GM23338 (cell line): ENCODE measurements at regions not wholly inside any gene's neighbourhood (a gene's known extent, or its start where the extent isn't known, plus 50 kb on each side); places are given as distances from the start of the nearest gene placed in this dataset.

Experiments
- ATAC-seq: fragments of 200-7000 bp; cut with Tn5 transposase; 3 replicates; pipeline ENCODE4 v1.9.1; 2020
- DNase-seq: peaks from one replicate; pipeline ENCODE4 v3.0.0-alpha.2; 2015; ENCODE audit warnings: low spot score
- H2AFZ ChIP-seq: fragments of 200-600 bp; sonication (generic); 2 replicates; pipeline ENCODE4 v1.8.0; 2016; ENCODE audit warnings: antibody characterized with exemption, mild to moderate bottlenecking, moderate library complexity
- H3F3A ChIP-seq: fragments of 200-600 bp; sonication (generic); replicated peaks from 2 replicates; pipeline ENCODE4 v1.8.0; 2017; ENCODE audit warnings: antibody characterized with exemption, mixed run types, low read depth
- H3K27ac ChIP-seq: fragments of 200-600 bp; sonication (generic); 2 replicates; pipeline ENCODE4 v1.6.1; 2016; ENCODE audit warnings: low read depth
- H3K27me3 ChIP-seq: fragments of 200-600 bp; sonication (generic); 2 replicates; pipeline ENCODE4 v1.8.0; 2016; ENCODE audit warnings: mild to moderate bottlenecking, mixed run types, moderate library complexity; ENCODE audit not compliant: insufficient read depth
- H3K36me3 ChIP-seq: fragments of 200-600 bp; sonication (generic); 2 replicates; pipeline ENCODE4 v1.8.0; 2016; ENCODE audit warnings: mild to moderate bottlenecking; ENCODE audit not compliant: insufficient read depth
- H3K4me1 ChIP-seq: fragments of 200-600 bp; sonication (generic); 2 replicates; pipeline ENCODE4 v1.8.0; 2016; ENCODE audit warnings: mild to moderate bottlenecking, moderate library complexity; ENCODE audit not compliant: insufficient read depth
- H3K4me2 ChIP-seq: fragments of 200-600 bp; sonication (generic); 2 replicates; pipeline ENCODE4 v1.7.1; 2017; ENCODE audit warnings: mixed run types
- H3K4me3 ChIP-seq: fragments of 200-600 bp; sonication (generic); 2 replicates; pipeline ENCODE4 v1.6.1; 2016; ENCODE audit warnings: mixed run types
- H3K79me2 ChIP-seq: fragments of 200-600 bp; sonication (generic); replicated peaks from 2 replicates; pipeline ENCODE4 v1.8.0; 2017; ENCODE audit warnings: mild to moderate bottlenecking; ENCODE audit not compliant: insufficient read depth
- H3K9me2 ChIP-seq: fragments of 200-600 bp; sonication (generic); 2 replicates; pipeline ENCODE4 v1.8.0; 2017; ENCODE audit not compliant: insufficient read depth
- H4K20me1 ChIP-seq: fragments of 200-600 bp; sonication (generic); replicated peaks from 2 replicates; pipeline ENCODE4 v1.8.0; 2017; ENCODE audit warnings: mild to moderate bottlenecking; ENCODE audit not compliant: insufficient read depth
- H3K27ac Mint-ChIP-seq: 2 replicates; pipeline ENCODE4 v1.8.0; 2020; ENCODE audit warnings: inconsistent platforms, mild to moderate bottlenecking, moderate library complexity, mixed read lengths
- H3K27me3 Mint-ChIP-seq: 3 replicates; pipeline ENCODE4 v1.8.0; 2022; ENCODE audit warnings: low read depth, mild to moderate bottlenecking, moderate library complexity, mixed read lengths, inconsistent platforms; ENCODE audit not compliant: insufficient read depth, poor library complexity
- H3K36me3 Mint-ChIP-seq: 3 replicates; pipeline ENCODE4 v1.8.0; 2021; ENCODE audit warnings: low read depth, mild to moderate bottlenecking, inconsistent platforms, moderate library complexity, mixed read lengths
- H3K4me1 Mint-ChIP-seq: 3 replicates; pipeline ENCODE4 v1.8.0; 2020; ENCODE audit warnings: mild to moderate bottlenecking, inconsistent platforms, mixed read lengths
- H3K4me3 Mint-ChIP-seq: 3 replicates; pipeline ENCODE4 v1.8.0; 2021; ENCODE audit warnings: moderate library complexity, mild to moderate bottlenecking, inconsistent platforms, mixed read lengths
- H3K9me3 Mint-ChIP-seq: 3 replicates; pipeline ENCODE4 v1.8.0; 2020; ENCODE audit warnings: moderate library complexity, mild to moderate bottlenecking, inconsistent platforms, mixed read lengths
- CREB1 ChIP-seq: fragments of 250-450 bp; sonication (Bioruptor Pico); IDR thresholded peaks from 2 replicates; pipeline ENCODE4 v1.5.0; 2020; ENCODE audit warnings: low read depth, mild to moderate bottlenecking, moderate library complexity
- EZH2 ChIP-seq: fragments of 200-600 bp; sonication (generic); IDR thresholded peaks from one replicate; pipeline ENCODE4 v1.8.0; 2017; ENCODE audit warnings: antibody characterized with exemption, mild to moderate bottlenecking, low read depth; ENCODE audit not compliant: unreplicated experiment
- EZH2phosphoT487 ChIP-seq: fragments of 200-600 bp; sonication (generic); IDR thresholded peaks from one replicate; pipeline ENCODE4 v1.8.1; 2018; ENCODE audit warnings: antibody characterized with exemption; ENCODE audit not compliant: unreplicated experiment
- JUNB ChIP-seq: IDR thresholded peaks from one replicate; pipeline ENCODE4 v1.6.1; 2016; ENCODE audit warnings: antibody characterized with exemption; ENCODE audit not compliant: unreplicated experiment
- NANOG ChIP-seq: IDR thresholded peaks from 2 replicates; pipeline ENCODE4 v1.6.1; 2016; ENCODE audit warnings: antibody characterized with exemption, borderline replicate concordance
- ZNF114 ChIP-seq: fragments of 250-450 bp; sonication (Bioruptor Pico); IDR thresholded peaks from 2 replicates; pipeline ENCODE4 v1.5.0; 2020; ENCODE audit warnings: mild to moderate bottlenecking, moderate library complexity
- ZNF331 ChIP-seq: fragments of 250-450 bp; sonication (Bioruptor Pico); IDR thresholded peaks from 2 replicates; pipeline ENCODE4 v1.5.0; 2020; ENCODE audit warnings: low read depth, mild to moderate bottlenecking, moderate library complexity
- TF ChIP-seq, protein P1 (sequence below): IDR thresholded peaks from one replicate; pipeline ENCODE4 v1.6.1; 2018; ENCODE audit warnings: antibody characterized with exemption; ENCODE audit not compliant: unreplicated experiment
- TF ChIP-seq, protein P2 (sequence below): fragments of 250-450 bp; sonication (Bioruptor Pico); IDR thresholded peaks from 2 replicates; pipeline ENCODE4 v1.5.0; 2020; ENCODE audit warnings: mild to moderate bottlenecking, moderate library complexity
- TF ChIP-seq, protein P3 (sequence below): IDR thresholded peaks from 2 replicates; pipeline ENCODE4 v1.6.1; 2016; ENCODE audit warnings: antibody characterized with exemption

- TF ChIP-seq, protein P1, sequence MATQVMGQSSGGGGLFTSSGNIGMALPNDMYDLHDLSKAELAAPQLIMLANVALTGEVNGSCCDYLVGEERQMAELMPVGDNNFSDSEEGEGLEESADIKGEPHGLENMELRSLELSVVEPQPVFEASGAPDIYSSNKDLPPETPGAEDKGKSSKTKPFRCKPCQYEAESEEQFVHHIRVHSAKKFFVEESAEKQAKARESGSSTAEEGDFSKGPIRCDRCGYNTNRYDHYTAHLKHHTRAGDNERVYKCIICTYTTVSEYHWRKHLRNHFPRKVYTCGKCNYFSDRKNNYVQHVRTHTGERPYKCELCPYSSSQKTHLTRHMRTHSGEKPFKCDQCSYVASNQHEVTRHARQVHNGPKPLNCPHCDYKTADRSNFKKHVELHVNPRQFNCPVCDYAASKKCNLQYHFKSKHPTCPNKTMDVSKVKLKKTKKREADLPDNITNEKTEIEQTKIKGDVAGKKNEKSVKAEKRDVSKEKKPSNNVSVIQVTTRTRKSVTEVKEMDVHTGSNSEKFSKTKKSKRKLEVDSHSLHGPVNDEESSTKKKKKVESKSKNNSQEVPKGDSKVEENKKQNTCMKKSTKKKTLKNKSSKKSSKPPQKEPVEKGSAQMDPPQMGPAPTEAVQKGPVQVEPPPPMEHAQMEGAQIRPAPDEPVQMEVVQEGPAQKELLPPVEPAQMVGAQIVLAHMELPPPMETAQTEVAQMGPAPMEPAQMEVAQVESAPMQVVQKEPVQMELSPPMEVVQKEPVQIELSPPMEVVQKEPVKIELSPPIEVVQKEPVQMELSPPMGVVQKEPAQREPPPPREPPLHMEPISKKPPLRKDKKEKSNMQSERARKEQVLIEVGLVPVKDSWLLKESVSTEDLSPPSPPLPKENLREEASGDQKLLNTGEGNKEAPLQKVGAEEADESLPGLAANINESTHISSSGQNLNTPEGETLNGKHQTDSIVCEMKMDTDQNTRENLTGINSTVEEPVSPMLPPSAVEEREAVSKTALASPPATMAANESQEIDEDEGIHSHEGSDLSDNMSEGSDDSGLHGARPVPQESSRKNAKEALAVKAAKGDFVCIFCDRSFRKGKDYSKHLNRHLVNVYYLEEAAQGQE, result no peak
- TF ChIP-seq JUNB, result no peak
- TF ChIP-seq EZH2phosphoT487, result no peak
These were observed 535.9 kb upstream of the VRK2 start (continued) for GRCh38 chr2:57510704-57511103.

DNA sequence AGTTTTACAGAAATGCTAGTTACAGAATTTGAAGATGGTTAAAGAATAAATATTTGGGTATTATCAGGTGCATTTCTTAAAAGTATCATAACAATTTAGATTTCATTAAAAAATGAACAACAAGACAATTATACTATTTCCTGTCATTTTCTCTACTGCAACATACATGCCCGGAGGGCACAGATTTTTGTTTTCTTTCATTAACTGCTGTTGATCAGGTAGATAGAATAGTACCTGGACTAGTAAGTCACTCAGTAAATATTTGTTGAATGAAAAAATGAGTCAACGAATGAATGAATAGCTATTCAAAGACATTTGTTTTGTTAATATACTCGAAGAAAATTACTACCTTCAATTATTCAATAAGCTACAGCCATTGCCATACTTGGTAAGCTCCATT, 531.2 kb upstream of the VRK2 start:
- no peak overlapping the region for H3K27ac ChIP-seq
- H3F3A ChIP-seq, result no peaks in the 10 kb centered on the region
- no peak for DNase-seq
- Mint-ChIP-seq H3K36me3 (no peaks in the 10 kb centered on the region), H3K4me1 (peaks cover 3% of the 10 kb centered on the region; the same call in 2 of the 3 replicates), H3K27me3 (no peaks in the 10 kb centered on the region), H3K4me3 (no peak overlapping the region), H3K27ac (no peak overlapping the region), H3K9me3 (no peaks in the 10 kb centered on the region)
- TF ChIP-seq NANOG (no peak), EZH2phosphoT487 (no peak), JUNB (no peak), CREB1 (no peak), ZNF331 (CRISPR knock-in tag) (no peak), ZNF114 (CRISPR knock-in tag) (no peak), EZH2 (no peak)
- TF ChIP-seq, protein P2, sequence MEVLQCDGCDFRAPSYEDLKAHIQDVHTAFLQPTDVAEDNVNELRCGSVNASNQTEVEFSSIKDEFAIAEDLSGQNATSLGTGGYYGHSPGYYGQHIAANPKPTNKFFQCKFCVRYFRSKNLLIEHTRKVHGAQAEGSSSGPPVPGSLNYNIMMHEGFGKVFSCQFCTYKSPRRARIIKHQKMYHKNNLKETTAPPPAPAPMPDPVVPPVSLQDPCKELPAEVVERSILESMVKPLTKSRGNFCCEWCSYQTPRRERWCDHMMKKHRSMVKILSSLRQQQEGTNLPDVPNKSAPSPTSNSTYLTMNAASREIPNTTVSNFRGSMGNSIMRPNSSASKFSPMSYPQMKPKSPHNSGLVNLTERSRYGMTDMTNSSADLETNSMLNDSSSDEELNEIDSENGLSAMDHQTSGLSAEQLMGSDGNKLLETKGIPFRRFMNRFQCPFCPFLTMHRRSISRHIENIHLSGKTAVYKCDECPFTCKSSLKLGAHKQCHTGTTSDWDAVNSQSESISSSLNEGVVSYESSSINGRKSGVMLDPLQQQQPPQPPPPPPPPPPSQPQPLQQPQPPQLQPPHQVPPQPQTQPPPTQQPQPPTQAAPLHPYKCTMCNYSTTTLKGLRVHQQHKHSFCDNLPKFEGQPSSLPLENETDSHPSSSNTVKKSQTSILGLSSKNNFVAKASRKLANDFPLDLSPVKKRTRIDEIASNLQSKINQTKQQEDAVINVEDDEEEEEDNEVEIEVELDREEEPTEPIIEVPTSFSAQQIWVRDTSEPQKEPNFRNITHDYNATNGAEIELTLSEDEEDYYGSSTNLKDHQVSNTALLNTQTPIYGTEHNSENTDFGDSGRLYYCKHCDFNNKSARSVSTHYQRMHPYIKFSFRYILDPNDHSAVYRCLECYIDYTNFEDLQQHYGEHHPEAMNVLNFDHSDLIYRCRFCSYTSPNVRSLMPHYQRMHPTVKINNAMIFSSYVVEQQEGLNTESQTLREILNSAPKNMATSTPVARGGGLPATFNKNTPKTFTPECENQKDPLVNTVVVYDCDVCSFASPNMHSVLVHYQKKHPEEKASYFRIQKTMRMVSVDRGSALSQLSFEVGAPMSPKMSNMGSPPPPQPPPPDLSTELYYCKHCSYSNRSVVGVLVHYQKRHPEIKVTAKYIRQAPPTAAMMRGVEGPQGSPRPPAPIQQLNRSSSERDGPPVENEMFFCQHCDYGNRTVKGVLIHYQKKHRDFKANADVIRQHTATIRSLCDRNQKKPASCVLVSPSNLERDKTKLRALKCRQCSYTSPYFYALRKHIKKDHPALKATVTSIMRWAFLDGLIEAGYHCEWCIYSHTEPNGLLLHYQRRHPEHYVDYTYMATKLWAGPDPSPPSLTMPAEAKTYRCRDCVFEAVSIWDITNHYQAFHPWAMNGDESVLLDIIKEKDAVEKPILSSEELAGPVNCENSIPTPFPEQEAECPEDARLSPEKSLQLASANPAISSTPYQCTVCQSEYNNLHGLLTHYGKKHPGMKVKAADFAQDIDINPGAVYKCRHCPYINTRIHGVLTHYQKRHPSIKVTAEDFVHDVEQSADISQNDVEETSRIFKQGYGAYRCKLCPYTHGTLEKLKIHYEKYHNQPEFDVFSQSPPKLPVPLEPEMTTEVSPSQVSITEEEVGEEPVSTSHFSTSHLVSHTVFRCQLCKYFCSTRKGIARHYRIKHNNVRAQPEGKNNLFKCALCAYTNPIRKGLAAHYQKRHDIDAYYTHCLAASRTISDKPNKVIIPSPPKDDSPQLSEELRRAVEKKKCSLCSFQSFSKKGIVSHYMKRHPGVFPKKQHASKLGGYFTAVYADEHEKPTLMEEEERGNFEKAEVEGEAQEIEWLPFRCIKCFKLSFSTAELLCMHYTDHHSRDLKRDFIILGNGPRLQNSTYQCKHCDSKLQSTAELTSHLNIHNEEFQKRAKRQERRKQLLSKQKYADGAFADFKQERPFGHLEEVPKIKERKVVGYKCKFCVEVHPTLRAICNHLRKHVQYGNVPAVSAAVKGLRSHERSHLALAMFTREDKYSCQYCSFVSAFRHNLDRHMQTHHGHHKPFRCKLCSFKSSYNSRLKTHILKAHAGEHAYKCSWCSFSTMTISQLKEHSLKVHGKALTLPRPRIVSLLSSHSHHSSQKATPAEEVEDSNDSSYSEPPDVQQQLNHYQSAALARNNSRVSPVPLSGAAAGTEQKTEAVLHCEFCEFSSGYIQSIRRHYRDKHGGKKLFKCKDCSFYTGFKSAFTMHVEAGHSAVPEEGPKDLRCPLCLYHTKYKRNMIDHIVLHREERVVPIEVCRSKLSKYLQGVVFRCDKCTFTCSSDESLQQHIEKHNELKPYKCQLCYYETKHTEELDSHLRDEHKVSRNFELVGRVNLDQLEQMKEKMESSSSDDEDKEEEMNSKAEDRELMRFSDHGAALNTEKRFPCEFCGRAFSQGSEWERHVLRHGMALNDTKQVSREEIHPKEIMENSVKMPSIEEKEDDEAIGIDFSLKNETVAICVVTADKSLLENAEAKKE, result no peak
- TF ChIP-seq, protein P3, sequence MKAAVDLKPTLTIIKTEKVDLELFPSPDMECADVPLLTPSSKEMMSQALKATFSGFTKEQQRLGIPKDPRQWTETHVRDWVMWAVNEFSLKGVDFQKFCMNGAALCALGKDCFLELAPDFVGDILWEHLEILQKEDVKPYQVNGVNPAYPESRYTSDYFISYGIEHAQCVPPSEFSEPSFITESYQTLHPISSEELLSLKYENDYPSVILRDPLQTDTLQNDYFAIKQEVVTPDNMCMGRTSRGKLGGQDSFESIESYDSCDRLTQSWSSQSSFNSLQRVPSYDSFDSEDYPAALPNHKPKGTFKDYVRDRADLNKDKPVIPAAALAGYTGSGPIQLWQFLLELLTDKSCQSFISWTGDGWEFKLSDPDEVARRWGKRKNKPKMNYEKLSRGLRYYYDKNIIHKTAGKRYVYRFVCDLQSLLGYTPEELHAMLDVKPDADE, result no peak
- no peak overlapping the region for H3K4me2 ChIP-seq
- H4K20me1 ChIP-seq, result no peaks in the 10 kb centered on the region
- 0 out of 2 replicates have a peak, but pooled peaks cover 5% of the 10 kb centered on the region for H3K4me1 ChIP-seq
- no peaks in the 10 kb centered on the region for H3K9me2 ChIP-seq
- H3K4me3 ChIP-seq, result no peak overlapping the region
- H3K79me2 ChIP-seq, result no peaks in the 10 kb centered on the region
- H2AFZ ChIP-seq, result no peak overlapping the region
- H3K27me3 ChIP-seq, result no peaks in the 10 kb centered on the region
- no peaks in the 10 kb centered on the region for H3K36me3 ChIP-seq
- no peak for ATAC-seq
